Ishikawa (cell line): ENCODE measurements at regions not wholly inside any gene's neighbourhood (a gene's known extent, or its start where the extent isn't known, plus 50 kb on each side); places are given as distances from the start of the nearest gene placed in this dataset.

ENCODE experiments used
- CEBPB ChIP-seq: IDR thresholded peaks from 2 replicates; pipeline ENCODE4 v1.6.1; 2012
- CREB1 ChIP-seq: IDR thresholded peaks from 2 replicates; pipeline ENCODE4 v1.6.1; 2012; ENCODE audit warnings: low read depth
- EGR1 ChIP-seq: IDR thresholded peaks from 2 replicates; pipeline ENCODE4 v1.6.1; 2012
- EP300 ChIP-seq: IDR thresholded peaks from 2 replicates; pipeline ENCODE4 v1.6.1; 2012; ENCODE audit warnings: borderline replicate concordance
- FOXM1 ChIP-seq: IDR thresholded peaks from 2 replicates; pipeline ENCODE4 v1.6.1; 2012; ENCODE audit warnings: low read depth, borderline replicate concordance
- MAX ChIP-seq: IDR thresholded peaks from 2 replicates; pipeline ENCODE4 v1.6.1; 2012
- NFIC ChIP-seq: IDR thresholded peaks from 2 replicates; pipeline ENCODE4 v1.6.1; 2012
- RAD21 ChIP-seq: IDR thresholded peaks from 2 replicates; pipeline ENCODE4 v1.6.1; 2012; ENCODE audit warnings: low read depth
- TAF1 ChIP-seq: IDR thresholded peaks from 2 replicates; pipeline ENCODE4 v1.6.1; 2012; ENCODE audit warnings: low read depth, mild to moderate bottlenecking
- TCF12 ChIP-seq: IDR thresholded peaks from 2 replicates; pipeline ENCODE4 v1.6.1; 2012; ENCODE audit warnings: low read depth
- TEAD4 ChIP-seq: IDR thresholded peaks from 2 replicates; pipeline ENCODE4 v1.6.1; 2012
- YY1 ChIP-seq: IDR thresholded peaks from 2 replicates; pipeline ENCODE4 v1.6.1; 2012; ENCODE audit warnings: low read depth
- ZBTB7A ChIP-seq: IDR thresholded peaks from 2 replicates; pipeline ENCODE4 v1.6.1; 2012; ENCODE audit warnings: low read depth
- TF ChIP-seq, protein P1 (sequence below): IDR thresholded peaks from 2 replicates; pipeline ENCODE4 v1.6.1; 2012
- TF ChIP-seq, protein P2 (sequence below): IDR thresholded peaks from 2 replicates; pipeline ENCODE4 v1.6.1; 2012; ENCODE audit warnings: low read depth, mild to moderate bottlenecking

DNA sequence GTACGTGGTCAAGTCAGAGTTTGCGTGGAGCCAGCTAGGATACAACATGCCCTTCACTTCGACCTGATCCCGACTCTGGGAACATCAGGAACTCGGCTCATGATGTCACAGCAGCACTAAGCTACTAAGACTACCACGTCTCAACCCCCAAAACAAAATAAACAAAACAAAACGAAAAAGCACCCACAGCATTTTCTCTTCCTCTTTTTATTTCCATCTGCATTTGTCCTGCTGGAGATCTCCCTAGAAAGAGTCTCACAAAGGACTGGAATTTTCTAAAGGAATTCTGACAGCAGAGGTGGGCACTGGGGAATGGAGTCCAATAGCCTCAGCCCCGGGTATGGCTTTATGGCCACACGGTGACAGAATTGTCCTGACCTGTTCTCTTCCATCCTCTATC, 196.6 kb downstream of the SALL1 start:
- TF ChIP-seq TCF12 (no peak), MAX (no peak), EP300 (no peak), TEAD4 (no peak), CEBPB (no peak)
- TF ChIP-seq, protein P1, sequence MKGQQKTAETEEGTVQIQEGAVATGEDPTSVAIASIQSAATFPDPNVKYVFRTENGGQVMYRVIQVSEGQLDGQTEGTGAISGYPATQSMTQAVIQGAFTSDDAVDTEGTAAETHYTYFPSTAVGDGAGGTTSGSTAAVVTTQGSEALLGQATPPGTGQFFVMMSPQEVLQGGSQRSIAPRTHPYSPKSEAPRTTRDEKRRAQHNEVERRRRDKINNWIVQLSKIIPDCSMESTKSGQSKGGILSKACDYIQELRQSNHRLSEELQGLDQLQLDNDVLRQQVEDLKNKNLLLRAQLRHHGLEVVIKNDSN = no peak
- TF ChIP-seq, protein P2, sequence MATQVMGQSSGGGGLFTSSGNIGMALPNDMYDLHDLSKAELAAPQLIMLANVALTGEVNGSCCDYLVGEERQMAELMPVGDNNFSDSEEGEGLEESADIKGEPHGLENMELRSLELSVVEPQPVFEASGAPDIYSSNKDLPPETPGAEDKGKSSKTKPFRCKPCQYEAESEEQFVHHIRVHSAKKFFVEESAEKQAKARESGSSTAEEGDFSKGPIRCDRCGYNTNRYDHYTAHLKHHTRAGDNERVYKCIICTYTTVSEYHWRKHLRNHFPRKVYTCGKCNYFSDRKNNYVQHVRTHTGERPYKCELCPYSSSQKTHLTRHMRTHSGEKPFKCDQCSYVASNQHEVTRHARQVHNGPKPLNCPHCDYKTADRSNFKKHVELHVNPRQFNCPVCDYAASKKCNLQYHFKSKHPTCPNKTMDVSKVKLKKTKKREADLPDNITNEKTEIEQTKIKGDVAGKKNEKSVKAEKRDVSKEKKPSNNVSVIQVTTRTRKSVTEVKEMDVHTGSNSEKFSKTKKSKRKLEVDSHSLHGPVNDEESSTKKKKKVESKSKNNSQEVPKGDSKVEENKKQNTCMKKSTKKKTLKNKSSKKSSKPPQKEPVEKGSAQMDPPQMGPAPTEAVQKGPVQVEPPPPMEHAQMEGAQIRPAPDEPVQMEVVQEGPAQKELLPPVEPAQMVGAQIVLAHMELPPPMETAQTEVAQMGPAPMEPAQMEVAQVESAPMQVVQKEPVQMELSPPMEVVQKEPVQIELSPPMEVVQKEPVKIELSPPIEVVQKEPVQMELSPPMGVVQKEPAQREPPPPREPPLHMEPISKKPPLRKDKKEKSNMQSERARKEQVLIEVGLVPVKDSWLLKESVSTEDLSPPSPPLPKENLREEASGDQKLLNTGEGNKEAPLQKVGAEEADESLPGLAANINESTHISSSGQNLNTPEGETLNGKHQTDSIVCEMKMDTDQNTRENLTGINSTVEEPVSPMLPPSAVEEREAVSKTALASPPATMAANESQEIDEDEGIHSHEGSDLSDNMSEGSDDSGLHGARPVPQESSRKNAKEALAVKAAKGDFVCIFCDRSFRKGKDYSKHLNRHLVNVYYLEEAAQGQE = no peak

- TF ChIP-seq MAX = no peak
- peak; percentile 76; the same call in 1 of the 2 replicates for TF ChIP-seq EP300
- TF ChIP-seq TCF12 = peak; percentile 26; the same call in 1 of the 2 replicates
Measured at GRCh38 chr16:50953290-50953689, 197.8 kb downstream of the SALL1 start.

GRCh38 chr16:50950955-50951354, 200.1 kb downstream of the SALL1 start:
- TF ChIP-seq, protein P1 = no peak
- no peak for TF ChIP-seq RAD21
- TF ChIP-seq NFIC = no peak
- no peak for TF ChIP-seq EP300
- no peak for TF ChIP-seq CEBPB
- TF ChIP-seq TAF1 = no peak
- no peak for TF ChIP-seq CREB1
- no peak for TF ChIP-seq TCF12
- TF ChIP-seq, protein P2 = no peak
- TF ChIP-seq MAX = no peak
- no peak for TF ChIP-seq FOXM1
- no peak for TF ChIP-seq TEAD4
- no peak for TF ChIP-seq EGR1
- no peak for TF ChIP-seq YY1
- no peak for TF ChIP-seq ZBTB7A

- no peak for TF ChIP-seq TEAD4
- TF ChIP-seq, protein P2 = no peak
- no peak for TF ChIP-seq FOXM1
- TF ChIP-seq TAF1 = no peak
- TF ChIP-seq YY1 = no peak
- no peak for TF ChIP-seq CREB1
- no peak for TF ChIP-seq NFIC
Measured at GRCh38 chr16:50948268-50948930, 202.7 kb downstream of the SALL1 start.

- no peak for TF ChIP-seq TCF12
- TF ChIP-seq FOXM1 = no peak
- no peak for TF ChIP-seq RAD21
- TF ChIP-seq CREB1 = no peak
- TF ChIP-seq CEBPB = no peak
- TF ChIP-seq MAX = no peak
Measured at GRCh38 chr16:50947826-50948225, 203.2 kb downstream of the SALL1 start.
